ENCODE measurements at regions not wholly inside any gene's neighbourhood (a gene's known extent, or its start where the extent isn't known, plus 50 kb on each side); places are given as distances from the start of the nearest gene placed in this dataset.

- TF ChIP-seq EP300 (IDR thresholded peaks at IDR 0.05) (peak; percentile 36 to 76 (median 56)), CTCF (IDR thresholded peaks at IDR 0.05) (no peak), POLR2AphosphoS5 (IDR thresholded peaks at IDR 0.05) (peak; percentile 49 to 83 (median 68))
Measured at GRCh38 chr16:86151239-86151851, 252.4 kb downstream of the IRF8 start.

Data from sigmoid colon (tissue), 4 donors.